HG03521 (cell line): ENCODE measurements at regions not wholly inside any gene's neighbourhood (a gene's known extent, or its start where the extent isn't known, plus 50 kb on each side); places are given as distances from the start of the nearest gene placed in this dataset.
"Not testable (repeated sequence)": the region's sequence is repeated elsewhere in the genome, so short reads cannot be mapped to it uniquely, and the experiment has no call there.

ENCODE experiments used
- ATAC-seq: cut with Tn5 transposase; IDR thresholded peaks from one replicate; pipeline ENCODE4 v1.9.1; 2021; ENCODE audit warnings: mild to moderate bottlenecking, moderate library complexity; ENCODE audit not compliant: unreplicated experiment

DNA sequence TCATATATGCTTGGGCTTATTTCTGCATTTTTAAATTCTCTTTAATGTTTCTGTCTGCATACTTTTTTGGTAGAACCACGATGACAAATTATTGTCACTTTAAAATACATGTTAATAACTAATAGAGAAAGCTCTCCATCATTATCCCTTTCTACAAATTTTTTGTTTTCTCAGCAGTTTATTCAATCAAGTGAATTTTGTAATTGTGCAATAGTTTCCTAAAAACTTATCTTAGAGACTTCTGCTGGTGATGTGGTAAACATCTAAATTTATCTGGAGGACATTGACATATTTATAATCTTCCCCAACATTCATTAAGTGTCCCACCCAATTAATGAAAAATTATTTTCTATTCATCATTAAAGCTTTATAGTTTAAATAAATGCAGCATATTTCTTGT is 215.3 kb downstream of the MEX3B start:
- no peak for ATAC-seq

DNA sequence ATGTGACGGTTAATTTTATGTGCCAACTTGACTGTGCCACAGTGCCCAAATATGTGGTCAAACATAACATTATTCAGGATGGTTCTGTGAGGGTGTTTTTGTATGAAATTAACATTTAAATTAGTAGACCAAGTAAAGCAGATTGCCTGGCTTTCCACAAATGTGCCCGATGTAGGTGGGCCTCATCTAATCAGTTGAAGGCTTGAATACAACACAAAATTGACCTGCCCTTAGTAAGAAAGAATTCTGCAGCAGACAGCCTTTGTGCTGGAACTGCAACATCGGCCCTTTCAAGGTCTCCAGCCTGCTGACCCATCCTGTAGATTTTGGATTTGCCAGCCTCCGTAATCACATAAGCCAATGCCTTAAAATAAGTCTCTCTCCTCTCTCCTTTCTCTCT is 215.9 kb downstream of the MEX3B start:
- no peak for ATAC-seq

DNA sequence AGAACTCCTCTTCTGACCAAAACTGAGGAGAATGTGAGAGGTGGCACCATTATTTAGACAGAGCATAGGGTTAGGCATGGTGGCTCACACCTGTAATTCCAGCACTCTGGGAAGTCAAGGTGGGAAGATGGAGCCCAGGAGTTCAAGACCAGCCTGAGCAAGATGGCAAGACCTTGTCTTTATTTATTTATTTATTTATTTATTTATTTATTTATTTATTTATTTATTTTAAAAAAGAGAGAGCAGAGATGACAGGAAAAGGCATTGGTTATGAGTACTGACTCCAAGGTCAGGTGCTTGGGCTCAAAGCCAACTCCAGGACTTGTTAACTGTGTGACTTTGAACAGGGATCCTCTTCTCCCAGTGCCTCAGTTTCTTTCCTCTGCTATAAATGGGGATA is 217.7 kb downstream of the MEX3B start:
- ATAC-seq: no peak

DNA sequence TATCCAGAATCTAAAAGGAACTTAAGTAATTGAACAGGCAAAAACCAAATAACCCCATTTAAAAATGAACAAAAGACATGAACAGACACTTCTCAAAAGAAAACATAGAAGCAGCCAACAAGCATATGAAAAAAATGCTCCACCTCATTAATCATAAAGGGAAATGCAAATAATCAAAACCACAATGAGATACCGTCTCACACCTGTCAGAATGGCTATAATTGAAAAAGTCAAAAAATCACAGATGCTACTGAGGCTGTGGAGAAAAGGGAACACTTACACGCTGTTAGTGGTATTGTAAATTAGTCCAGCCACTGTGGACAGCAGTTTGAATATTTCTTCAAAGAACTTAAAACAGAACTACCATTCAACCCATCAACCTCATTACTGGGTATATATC is 220.7 kb downstream of the MEX3B start:
- ATAC-seq: no peak

DNA sequence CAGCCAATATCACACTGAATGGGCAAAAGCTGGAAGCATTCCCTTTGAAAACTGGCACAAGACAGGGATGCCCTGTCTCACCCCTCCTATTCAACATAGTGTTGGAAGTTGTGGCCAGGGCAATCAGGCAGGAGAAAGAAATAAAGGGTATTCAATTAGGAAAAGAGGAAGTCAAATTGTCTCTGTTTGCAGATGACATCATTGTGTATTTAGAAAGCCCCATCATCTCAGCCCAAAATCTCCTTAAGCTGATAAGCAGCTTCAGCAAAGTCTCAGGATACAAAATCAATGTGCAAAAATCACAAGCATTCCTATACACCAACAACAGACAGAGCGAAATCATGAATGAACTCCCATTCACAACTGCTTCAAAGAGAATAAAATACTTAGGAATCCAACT is 223.2 kb downstream of the MEX3B start:
- not testable (repeated sequence) for ATAC-seq

DNA sequence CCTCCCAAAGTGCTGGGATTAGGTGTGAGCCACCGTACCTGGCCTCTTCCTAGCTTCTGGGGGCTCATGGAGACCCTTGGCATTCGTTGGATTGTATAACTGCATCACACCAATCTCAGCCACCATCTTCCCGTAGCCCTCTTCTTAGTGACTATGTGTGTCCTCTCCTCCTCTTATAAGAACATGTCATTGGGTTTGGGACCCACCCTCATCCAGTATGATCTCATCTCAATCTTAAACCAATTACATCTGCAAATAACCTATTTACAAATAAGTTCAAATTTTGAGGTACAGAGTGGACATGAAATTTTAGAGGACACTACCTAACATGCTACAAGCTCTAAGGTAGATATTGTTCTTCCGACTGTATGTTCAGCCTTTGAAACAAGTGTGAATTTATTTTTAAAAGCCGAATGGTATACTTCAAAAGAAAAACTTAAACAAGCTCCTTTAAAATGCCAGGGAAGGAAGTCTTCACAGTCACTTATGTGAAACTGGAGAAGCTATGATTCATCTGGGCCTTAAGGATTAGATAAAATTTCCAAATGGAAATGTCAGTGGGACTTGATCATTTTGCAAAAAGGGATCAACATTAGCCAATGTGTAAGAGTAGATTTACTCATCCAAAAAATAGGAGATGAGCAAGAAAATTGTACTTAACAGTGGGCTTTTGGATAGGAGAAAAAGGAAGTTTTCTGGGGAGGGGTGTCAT is 225.7 kb downstream of the MEX3B start:
- ATAC-seq: no peak

DNA sequence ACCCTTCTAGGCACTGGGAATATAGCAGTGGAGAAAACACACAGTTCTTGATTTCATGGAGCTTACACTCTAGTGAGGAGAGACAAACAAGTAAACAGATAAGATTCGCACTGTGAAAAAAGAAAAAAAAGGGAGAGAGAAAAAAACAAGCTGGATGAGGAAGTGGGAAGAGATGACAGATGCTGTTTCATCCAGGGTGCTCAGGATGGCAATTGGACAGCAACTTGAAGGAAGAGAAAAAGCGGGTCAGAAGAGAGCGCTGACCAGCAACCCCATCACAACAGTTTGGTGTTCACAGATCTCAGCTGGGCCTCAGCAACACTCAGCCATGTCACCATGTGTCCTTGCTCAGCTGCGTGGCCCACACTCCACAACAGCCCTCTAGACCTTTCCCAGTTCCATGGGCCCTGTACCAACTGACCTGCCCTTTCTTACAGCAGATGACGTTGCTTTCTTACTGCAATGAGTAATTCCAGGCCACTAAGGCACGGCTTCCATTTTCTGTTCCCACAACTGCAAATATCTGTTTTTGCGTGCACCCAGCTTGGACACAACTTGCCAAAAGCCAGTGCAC is 230.8 kb downstream of the MEX3B start:
- ATAC-seq: no peak

DNA sequence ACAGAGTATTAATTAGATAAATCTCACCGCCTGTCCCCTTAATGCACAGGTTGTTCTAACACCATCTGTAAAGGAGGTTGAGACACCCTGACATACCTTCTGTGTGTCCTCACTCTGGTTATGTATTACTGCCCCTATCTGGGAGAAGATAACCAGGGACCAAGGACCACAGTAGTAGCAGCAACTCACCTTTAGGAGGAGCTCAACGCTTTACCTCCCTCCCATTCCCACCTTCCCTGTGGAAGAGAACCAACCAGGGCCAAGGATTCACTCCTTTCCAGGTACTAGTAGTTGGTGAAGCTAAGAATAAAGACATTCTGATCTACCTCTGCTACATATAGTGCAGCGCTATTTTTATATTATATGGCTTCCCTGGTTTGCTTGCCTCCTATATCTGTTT is 232.6 kb downstream of the MEX3B start:
- ATAC-seq: no peak

DNA sequence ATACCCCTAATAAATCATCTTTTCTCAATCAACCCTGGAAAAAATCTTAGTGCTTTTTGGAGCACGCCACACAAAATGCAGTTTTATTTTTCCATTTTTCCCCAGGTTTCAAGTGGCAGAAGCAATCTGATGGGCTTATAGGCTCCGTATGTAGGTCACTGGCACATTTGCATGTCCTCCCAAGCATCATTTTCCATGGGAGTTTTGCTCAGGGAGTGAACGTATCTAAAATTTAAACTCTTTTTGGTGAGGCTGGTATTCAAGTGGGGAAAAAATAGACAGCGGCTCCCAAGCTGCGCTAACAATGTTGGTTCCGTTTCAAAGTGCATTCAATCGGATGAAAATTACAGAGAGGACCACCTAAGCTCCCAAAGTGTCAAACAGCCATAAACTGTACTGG is 233.4 kb downstream of the MEX3B start:
- ATAC-seq: no peak

DNA sequence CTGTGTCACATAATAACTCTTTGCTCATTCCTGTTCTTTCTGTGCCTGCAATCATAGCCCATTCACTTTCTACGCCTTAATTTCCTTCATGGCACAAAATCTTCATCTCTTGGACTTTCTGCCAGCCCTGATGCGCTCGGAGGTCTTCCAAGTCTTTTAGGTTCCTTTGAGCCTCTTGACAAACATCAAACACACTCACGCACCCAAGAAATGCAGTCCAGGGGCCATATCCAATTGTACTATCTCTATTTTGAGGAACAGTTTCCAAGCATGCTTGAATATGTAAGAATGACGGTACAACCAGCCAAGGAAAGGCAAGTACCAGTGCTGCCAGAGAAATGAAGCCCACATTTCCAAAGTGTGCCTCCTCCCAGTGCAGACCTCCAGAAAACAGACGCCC is 234.1 kb downstream of the MEX3B start:
- no peak for ATAC-seq

DNA sequence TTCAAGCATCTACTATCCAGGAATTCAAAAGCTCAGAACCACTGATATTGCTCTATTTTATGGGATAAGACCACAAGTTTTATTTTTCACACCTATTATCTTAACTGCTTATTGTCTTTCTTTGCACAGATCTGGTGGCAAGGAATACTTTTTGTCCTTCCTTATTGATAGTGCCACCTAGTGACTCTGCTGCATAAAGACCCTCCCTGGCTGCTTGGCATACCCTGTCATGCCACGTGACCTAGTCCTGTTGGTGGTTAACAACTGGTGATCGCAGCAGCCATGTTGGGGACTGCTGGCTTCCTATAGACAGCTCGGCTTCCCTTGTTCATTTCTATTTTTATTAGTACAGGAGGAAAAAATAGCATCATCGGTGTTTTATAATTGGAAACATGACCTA is 236.3 kb downstream of the MEX3B start:
- no peak for ATAC-seq

DNA sequence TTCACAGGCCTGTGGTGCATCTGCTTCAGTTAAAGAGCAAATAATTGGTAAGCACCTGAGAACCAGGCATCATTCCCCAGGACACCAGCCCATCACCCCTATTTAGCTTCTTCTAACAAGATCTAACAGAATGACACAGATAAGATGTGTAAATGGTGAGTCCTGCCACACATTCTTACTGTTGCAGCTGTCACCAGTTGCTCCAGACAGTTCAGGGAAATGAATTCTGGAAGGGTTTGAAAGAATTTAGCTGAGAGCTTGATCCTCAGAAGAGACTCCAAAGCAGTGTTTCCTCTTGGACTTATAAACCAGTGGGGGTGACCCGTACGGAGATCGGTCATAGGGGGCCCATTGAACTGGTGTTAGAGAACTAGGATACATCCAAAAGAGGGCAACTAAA is 238.0 kb downstream of the MEX3B start:
- ATAC-seq: no peak

DNA sequence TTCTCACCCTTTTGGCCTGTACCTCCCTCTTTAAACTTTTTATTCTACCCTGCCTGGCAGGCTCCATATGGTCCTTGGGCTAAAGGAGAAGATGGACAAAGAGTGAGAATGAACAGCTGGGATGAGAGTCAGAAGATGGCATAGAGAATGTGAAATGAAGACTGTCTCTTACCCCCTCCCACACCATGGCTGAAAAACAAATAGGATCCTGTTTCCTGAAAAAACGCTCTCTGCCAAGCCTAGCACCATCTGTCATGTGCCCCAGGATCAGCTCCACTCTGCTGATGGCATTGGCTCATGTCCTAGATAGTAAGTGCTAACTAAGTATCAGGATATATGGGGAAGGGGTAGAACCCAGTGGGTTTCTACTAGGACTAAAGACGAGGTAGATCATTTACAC is 238.6 kb downstream of the MEX3B start:
- ATAC-seq: no peak

DNA sequence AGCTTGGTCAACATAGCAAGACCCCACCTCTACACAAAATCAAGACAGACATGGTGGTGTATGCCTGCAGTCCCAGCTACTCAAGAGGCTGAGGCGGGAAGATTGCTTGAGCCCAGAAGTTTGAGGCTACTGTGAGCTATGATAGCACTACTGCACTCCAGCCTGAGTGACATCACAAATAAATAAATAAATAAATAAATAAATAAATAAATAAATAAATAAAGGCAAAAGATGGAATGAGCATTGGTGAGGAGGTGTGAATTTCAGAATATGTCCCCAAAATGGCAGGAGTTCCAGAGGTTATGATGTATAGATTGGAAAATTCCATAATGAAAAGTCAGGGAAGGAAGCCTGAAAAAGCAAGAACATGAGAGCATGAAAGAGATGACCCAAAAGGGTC is 249.9 kb downstream of the MEX3B start:
- ATAC-seq: no peak

DNA sequence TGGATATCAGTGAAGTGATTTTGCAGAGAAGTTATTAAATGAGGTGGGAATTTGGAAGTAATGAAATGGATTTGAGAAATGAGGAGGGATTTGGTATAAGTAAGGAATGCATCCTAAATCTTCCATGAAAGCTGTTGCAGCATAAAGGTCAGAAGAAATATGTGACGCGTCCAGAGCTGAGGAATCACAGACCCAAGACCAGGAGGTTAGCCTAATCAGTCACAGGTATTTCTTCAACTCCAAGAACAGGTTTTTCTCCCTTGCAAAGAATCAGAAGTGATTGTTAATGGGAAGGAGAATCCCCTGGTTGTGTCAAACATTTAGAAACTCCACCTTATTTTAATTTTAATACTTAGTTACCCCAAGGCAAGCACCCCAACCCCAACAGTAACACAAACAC is 253.2 kb downstream of the MEX3B start:
- ATAC-seq: no peak

DNA sequence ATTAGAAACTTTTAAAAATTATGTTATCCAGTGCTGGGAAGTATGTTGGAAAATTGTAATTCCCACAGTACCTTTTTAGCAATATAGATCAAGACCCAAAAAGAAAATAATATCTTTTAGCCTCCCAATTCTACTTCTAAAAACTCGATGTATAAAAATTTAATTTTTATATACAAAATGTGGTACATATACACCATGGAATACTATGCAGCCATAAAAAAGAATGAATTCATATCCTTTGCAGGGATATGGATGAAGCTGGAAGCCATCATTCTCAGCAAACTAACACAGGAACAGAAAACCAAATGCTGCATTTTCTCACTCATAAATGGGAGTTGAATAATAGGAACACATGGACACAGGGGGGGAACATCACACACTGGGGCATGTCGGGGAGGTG is 254.5 kb downstream of the MEX3B start:
- ATAC-seq: not testable (repeated sequence)

DNA sequence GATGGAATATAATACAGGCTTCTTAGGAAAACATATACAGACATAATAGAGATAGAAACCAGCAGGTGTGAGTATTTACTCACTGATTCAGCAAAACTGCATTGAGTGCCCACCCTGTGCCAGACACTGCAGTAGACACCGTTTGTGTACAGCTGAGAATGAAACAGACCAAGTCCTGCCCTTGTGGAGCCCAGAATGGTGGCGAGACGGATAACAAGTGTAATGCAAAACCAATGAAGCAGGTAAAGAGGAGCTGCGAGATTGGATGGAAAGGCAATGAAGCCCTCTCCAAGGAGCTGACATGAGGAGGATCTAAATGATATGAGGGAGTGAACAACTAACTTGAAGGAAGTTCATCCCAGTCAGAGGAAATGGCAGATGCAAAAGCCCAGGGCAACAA is 256.4 kb downstream of the MEX3B start:
- no peak for ATAC-seq

DNA sequence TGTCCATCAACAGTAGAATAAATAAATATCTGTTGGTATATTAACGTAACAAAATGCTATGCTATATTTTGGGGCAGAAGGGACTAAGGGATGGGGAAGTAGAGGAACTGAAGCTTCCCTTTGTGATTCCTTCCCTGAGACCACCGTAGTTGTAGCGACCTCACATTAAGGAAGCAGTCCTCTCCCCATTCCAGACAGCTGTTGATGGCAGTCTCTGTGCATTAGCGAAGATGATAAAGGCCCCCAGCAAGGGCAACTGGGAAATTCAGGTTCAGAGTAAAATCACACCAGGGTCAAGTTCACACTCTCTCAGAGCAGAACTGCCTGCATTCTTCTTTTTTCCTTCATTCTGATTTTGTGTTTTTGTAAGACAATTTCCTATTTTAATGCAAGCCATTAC is 259.0 kb downstream of the MEX3B start:
- ATAC-seq: no peak

DNA sequence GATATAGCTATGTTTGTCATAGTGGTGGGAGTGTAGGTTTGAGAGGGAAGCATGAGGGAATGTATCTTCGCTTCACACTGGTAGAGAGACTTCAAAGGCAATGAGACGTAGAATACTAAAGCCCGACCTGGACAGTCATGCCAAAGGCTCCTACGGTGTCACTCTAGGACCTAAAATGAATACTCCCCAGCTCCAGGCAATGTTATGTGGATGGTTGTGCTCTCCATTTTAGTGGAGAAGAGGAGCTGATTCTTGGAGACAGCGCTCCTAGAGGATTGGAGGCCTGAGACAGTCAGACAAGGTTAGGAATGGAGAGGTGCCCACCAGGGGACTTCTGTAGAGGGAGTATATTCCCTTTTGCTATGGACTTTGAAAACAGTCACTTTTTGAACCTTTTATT is 260.1 kb downstream of the MEX3B start:
- ATAC-seq: no peak

DNA sequence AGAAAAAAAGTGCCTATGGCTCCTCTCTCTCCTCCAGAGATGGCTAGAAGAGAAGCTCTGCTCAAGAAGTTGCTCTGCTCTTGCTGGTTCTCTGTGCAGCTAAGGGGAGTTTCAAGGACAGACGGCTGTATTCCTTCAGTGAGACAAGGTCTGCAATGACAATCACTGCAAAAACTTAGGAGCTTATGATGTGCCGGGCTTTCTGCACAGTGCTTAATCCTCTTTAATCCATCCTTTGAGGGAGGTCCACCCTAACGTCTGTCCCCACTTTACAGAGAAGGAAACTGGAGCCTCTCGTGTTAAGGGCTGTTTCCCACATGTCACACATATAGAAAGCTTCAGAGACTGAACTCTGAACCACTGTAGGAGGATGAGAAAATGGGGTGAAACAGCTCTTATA is 260.6 kb downstream of the MEX3B start:
- no peak for ATAC-seq

DNA sequence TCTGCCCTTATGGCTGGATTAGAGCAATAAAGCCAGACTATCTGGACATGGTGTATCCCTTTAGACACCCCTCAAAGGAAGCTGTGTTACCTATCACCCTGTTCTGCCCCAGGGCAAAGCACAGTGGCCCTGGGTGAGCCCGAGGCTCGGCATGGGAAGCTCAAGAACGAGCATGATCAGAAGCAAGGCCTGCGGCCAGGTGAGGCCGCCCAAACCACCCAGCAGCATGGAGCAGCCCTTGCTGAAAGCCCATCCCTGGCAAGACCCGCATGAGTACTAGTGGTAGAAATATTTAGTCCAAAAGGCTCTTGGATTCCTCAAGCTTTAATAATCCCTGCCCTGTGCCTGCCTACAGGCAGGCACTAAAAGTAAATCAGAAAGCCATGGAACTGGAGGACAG is 261.1 kb downstream of the MEX3B start:
- no peak for ATAC-seq

DNA sequence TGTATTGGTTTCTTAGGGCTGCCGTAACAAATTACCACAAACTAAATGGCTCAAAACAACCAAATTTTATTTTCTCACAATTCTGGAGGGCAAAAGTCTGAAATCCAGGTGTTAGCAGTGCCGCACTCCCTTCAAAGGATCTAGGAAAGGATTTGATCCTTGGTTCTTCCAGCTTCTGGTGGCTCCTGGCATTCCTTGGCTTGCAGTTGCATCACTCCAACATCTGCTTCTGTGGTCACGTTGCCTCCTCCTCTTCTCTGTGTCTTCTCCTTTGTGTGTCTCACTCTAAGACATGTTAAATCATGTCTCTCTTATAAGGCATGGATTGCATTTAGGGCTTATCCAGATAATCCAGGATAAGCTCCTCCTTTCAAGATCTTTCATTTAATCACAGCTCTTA is 262.2 kb downstream of the MEX3B start:
- ATAC-seq: no peak

DNA sequence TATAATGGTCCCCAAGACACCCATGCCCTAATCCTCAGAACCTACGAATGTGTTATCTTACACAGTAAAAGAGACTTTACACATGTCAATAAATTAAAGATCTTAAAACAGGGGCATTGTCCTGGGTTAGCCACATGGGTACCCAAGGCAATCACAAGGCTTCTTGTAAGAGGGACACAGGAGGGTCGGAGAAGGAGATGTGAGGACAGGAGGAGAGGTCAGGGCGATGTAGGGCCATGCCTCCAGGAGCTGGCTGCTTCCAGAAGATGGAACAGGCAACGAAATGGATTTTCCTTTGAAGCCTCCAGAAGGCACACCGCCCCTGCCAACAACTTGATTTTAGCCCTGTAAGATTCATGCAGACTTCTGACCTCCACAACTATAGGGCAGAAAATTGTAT is 262.7 kb downstream of the MEX3B start:
- no peak for ATAC-seq
